HG03103 (cell line): ENCODE measurements at regions not wholly inside any gene's neighbourhood (a gene's known extent, or its start where the extent isn't known, plus 50 kb on each side); places are given as distances from the start of the nearest gene placed in this dataset.

ENCODE experiments used
- ATAC-seq: cut with Tn5 transposase; IDR thresholded peaks from one replicate; pipeline ENCODE4 v1.9.1; 2021; ENCODE audit warnings: low read depth; ENCODE audit not compliant: unreplicated experiment

GRCh38 chr2:118309257-118309945 is 221.1 kb downstream of the INSIG2 start:
- ATAC-seq: no peak

GRCh38 chr2:118307864-118308263 is 219.6 kb downstream of the INSIG2 start:
- no peak for ATAC-seq

GRCh38 chr2:118301248-118301647 is 213.0 kb downstream of the INSIG2 start:
- no peak for ATAC-seq

- no peak for ATAC-seq
These were observed 212.6 kb downstream of the INSIG2 start for GRCh38 chr2:118300832-118301231.

GRCh38 chr2:118296663-118297062 is 208.4 kb downstream of the INSIG2 start:
- ATAC-seq: no peak

GRCh38 chr2:118295592-118296390 is 207.5 kb downstream of the INSIG2 start:
- no peak for ATAC-seq

GRCh38 chr2:118294063-118294462 is 205.8 kb downstream of the INSIG2 start:
- ATAC-seq: no peak

- no peak for ATAC-seq
These were observed 204.7 kb downstream of the INSIG2 start for GRCh38 chr2:118292991-118293390.

- no peak for ATAC-seq
These were observed 203.1 kb downstream of the INSIG2 start for GRCh38 chr2:118291251-118291880.

GRCh38 chr2:118290411-118291250 is 202.4 kb downstream of the INSIG2 start:
- no peak for ATAC-seq

GRCh38 chr2:118279005-118279404 is 190.7 kb downstream of the INSIG2 start:
- no peak for ATAC-seq

- ATAC-seq: no peak
These were observed 189.8 kb downstream of the INSIG2 start for GRCh38 chr2:118278046-118278445.

- ATAC-seq: no peak
These were observed 186.7 kb downstream of the INSIG2 start for GRCh38 chr2:118274841-118275510.

- ATAC-seq: no peak
These were observed 184.1 kb downstream of the INSIG2 start for GRCh38 chr2:118272391-118272790.

GRCh38 chr2:118269408-118270051 is 181.3 kb downstream of the INSIG2 start:
- ATAC-seq: no peak

- ATAC-seq: no peak
These were observed 180.0 kb downstream of the INSIG2 start for GRCh38 chr2:118268268-118268667.

- ATAC-seq: no peak
These were observed 177.7 kb downstream of the INSIG2 start for GRCh38 chr2:118265873-118266455.

- ATAC-seq: no peak
These were observed 176.1 kb downstream of the INSIG2 start for GRCh38 chr2:118264232-118264990.

- ATAC-seq: no peak
These were observed 169.4 kb downstream of the INSIG2 start for GRCh38 chr2:118257696-118258095.
